ENCODE measurements at regions not wholly inside any gene's neighbourhood (a gene's known extent, or its start where the extent isn't known, plus 50 kb on each side); places are given as distances from the start of the nearest gene placed in this dataset.

DNA sequence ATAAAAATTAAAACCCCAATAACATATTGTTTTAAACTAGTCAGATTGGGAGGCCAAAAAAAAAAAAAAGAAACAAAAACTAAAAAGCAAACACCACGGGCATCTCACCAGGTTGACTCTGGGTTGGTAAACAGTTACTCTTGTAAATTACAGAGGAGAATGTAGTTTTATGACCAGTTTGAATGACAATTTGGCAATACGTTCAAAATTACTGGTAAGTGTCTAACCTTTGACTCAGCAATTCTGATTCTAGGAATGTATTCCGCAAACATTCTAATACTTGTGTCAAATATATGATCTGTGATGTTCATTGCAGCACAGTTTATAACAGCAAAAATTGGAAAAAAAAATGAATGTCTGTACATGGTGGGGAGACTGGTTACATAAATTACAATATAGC lies 1376.0 kb downstream of the TBC1D22A start:
- DNase-seq, result no peak

DNA sequence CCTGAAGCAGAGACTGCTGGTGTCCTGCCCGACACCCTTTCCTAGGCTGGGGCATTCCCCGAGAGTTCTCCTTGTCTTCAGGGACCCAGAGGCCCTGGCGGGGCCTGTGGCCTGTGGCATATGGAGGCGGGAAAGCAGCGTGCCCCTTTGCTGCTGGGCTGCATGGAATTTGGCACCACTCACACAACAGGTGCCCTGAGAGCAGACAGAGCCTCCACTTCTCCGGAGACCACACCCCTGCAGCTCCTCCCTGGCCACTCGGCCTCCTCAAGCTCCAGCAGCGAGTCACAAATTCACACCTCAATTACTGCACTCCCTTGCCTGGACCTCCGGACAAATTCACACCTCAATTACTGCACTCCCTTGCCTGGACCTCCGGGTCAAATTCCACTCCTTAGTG lies 1375.2 kb downstream of the TBC1D22A start:
- DNase-seq, result no peak

DNA sequence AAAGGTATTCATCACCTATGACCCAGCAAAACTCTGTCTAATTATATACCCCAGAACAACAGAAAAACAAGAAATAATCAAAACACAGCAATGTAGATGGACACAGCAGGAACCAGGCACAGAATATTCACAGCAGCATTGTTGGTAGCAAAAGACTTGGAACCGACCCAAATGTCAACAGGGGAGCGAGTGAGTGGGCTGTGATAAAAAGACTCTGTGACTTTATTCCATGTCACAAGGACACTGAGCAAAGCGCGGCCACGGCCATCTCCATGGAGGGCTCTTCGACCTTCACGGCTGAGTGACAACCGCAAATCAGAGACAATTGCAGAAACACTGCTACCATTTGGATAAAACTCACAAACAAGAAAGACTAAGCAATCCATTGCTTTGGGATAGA lies 1373.1 kb downstream of the TBC1D22A start:
- no peak for DNase-seq

DNA sequence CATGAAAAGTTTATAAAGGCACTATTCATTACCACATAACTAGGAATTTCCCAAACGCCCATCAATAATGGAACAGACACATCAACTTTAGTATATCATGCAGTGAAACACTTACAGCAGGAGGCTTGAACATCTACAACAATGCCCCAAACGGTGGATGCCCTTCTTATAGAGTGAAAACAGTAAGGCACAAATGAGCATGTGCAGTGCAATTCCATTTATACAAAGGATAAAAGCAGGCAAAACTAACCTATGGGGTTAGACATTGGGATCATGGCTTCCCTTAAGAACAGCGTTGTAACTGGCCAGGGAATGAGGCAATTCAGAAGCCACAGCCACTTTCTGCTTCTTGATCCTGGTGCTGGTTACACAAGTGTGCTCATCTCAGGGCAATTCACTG lies 1363.0 kb downstream of the TBC1D22A start:
- no peak for DNase-seq

DNA sequence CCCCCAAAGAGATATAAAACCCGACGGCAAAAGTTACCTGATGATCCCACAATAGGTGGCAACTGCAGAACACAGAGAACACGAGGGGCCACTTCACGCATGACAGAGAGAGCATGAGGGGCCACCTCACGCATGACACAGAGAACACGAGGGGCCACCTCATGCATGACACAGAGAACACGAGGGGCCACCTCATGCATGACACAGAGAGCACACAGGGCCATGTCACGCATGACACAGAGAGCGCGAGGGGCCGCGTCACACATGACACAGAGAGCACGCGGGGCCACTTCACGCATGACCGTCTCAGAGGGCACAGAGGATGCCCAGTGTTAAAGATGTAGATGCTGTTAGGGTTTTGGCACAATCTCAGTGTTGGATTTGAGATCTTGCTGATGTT lies 1359.5 kb downstream of the TBC1D22A start:
- no peak for DNase-seq

DNA sequence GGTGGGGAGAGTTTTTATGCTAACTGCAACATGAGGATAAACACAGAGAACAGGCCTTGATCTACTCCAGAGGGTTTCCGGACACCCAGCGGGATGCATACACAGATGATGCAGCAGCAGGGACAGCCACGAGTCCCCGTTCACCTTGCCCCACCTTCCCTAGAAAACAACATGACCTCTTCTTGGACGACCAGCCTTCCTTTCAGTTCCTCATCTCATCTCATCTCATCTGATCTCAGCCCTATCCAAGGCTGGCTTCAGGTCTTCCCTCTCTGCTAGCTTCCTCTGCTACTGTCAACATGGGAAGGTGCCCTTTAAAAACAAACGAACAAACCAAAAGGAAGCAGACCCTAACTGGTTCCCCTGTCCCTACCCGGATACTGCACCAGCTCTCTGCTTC lies 1356.2 kb downstream of the TBC1D22A start:
- DNase-seq, result no peak

DNA sequence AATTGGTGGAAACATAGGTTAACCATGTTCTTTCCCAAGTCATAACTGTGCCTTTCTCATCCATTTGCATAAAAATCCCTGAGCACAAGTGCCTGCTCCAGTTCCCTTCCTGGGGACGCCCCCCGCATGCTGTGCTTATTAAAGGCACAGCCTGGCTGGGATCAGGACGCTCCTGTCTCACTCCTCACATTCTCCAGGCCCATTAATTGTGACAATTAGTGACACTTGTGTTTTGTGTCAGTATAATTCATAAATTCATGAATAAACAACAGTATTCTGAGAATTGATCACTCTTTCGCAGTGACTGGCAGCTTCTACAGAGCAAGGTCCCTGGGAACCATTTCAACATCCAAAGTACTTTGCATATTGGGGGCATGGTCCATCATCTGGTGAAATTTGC lies 1354.4 kb downstream of the TBC1D22A start:
- DNase-seq, result no peak

DNA sequence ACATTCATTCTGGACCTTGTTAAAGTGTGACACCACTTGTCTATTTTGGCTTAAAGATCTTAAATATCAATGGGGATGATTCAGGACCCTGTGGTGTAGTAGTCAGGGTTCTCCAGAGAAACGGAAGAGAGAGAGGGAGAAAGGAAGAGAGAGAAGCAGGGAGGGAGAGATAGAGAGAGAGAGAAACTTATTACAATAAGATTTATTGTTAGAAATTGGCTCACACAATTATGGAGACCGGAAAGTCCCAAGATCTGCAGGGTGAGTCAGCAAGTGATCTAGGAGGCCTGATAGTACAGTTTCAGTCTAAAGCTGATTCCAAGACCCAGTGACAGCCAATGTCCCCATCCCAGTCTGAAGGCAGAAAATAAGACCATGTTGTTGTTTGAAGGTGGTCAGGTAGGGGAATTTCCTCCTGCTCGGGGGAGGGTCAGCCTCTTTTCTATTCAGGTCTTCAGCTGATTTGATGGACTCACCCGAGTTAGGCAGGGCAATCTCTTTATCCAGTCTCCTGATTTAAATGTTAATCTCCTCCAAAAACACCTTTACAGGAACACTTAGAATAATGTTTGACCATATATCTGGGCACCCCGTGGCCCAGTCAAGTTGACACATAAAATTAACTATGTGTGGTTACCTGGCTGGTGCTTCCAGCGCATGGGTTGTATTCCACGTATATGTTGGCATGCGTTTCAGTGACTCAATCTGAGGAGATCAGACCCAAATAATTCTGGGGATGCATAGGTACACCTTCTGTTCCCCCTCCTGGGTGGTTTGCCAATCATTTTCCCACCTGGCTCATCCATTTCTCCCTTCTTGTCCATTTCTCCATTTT lies 1350.5 kb downstream of the TBC1D22A start:
- DNase-seq, result no peak

DNA sequence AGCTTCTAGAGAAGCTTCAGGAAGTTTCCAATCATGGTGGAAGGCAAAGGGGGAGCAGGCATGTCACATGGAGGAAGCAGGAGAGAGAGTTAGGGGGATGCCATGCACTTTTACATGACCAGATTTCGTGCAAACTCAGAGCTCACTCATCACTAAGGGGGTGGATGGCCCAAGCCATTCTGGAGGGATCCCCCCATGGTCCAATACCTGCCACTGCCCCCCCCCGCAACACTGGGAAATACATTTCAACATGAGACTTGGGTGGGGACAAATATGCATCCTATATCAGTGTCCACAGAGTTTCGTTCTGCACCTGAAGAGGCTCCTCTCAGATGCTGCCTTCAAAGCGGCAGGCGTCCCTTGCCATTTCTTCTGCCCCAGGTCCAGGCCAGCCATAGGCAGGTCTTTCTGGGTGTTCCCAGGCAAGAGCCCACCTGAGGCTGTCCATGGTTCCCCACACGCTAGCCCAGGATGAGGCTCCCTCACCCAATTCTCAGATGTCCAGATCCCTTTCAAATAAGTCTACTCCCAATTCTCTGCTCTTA lies 1344.3 kb downstream of the TBC1D22A start:
- no peak for DNase-seq

DNA sequence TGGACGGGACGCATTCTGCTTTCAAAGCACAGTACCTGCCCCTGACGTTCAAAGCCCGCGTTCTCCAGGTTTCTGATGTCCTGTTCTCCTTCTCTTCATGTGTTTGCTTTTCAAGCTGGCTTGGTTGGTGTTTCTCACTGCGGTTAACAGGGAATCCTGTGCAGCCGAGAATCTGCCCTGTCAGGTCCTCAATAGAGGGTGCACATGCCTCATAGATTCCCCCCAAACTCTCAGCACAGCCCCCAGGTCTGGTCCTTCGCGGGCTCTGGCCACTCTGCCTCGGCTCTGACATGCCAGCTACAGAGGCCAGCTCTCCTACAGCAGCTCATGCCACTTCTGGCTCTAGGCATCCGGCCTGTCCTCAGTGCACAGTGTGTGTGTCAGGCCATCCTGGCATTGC lies 1343.8 kb downstream of the TBC1D22A start:
- no peak for DNase-seq

DNA sequence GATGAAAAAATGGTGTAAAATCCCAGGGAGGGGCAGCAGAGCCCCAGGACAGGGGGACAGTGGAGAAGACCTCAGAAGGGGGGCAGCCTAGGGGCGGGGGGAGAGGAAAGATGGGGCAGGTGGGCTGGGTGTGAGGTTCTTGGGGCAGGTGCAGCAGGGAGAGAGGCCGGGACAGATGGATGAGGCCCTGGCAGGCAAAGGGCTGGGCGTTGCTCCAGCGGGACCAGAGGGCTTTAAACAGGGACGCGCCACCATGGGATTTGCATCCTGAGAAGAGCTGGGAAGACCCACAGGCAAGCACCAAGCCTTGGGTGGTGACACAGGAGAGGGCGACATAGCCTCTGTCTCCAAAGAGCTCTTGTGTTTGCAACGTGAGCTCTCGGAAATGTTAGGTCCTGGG lies 1342.8 kb downstream of the TBC1D22A start:
- DNase-seq, result no peak

DNA sequence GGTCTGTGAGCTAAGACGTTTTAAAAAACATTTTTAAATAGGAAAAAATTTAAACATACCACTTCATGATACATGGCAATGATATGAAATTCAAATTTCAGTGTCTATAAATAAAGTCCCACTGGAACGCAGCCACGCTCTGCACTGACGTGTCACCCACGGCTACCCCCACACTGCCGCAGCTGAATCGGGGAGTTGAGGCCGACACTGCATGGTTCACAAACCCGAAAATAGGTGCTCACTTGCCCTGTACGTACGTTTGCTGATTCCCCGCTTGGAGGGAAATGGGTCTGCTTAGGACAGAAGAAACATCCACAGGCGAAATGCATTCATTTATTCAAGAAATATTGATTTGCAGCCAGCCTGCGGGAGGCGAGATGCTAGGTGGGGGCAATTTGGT lies 1342.3 kb downstream of the TBC1D22A start:
- DNase-seq, result no peak

DNA sequence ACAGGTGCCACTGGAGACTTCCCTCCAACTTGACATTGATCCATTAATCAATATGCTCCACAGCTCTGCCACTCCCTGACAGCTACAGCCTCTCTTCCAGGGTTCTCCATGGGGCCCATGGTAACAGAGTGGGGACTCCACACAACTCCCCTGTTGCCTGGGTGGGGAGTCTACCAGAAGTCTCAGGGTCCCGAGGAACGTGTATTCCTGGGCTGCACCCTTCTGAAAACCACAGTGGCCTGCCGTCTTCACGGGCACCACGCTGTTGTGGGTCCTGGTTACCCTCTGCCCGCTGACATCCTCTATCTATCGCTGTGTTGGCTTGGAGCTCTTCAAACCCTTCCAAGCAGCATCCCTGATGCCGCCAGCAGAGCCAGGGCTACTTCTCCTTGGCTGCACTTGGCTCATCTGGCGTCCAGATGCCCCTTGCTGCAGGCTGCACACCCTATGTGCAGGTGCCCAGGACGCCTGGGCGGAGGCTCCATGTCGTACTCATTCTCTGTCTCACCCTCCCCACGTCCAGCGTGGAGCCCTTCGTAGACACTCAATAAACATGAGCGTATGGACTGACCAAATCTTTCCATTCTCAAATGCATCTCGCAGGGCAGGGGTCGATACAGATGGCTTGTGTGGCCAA lies 1341.8 kb downstream of the TBC1D22A start:
- DNase-seq, result no peak

DNA sequence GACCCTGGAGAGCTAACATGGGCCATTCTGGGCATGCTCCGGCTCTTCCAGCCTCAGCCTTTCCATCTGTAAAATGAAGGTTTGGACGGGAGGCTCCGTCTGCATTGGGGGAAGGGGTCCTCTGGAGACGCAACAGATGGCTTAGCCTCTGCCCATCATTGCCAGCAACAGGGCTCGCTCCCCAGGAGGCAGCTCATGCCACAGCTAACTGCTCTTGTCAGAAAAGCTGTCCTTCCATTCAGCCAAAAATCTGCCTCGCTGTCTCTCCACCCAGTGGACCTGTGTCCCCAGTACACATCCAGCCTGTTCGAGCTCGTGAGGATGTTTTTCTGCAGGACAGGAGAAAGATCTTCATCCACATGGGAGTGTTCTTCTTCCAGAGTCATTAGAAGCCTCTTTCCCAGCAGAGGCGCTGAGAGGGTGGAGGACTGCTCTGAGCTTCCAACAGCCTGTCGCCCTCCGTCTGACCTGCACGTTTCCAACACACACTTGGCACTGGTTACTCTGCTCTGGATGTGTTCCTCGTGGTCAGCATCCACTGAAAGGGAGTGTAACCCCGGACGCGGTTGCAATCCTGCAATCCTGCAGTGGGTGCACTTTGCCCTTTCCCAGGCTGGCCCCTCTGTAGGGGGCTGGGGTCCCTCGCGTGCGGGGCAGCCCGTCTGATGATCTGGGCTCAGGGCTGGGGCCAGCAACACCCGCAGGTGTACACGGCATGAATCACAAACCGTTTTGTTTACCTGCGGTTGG lies 1340.9 kb downstream of the TBC1D22A start:
- DNase-seq, result no peak

DNA sequence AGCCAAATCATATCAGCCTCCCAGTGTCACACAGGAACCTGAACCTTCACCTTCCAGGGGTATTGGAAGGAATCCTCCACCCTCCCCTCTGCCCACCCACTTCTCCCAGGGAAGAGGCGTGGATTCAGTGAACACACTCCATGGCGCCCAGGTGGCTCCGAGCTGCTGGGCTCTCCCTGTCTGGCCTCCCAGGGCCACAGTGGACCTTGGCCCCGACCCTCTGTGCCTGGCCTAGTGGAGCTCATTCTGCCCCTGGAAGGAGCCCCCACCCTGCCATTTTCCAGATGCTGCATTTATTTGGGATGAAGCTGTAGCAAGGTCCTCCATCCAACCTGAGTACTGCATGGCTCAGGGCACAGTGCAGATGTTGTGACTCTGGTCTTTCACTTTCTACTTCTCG lies 1340.1 kb downstream of the TBC1D22A start:
- DNase-seq, result no peak

DNA sequence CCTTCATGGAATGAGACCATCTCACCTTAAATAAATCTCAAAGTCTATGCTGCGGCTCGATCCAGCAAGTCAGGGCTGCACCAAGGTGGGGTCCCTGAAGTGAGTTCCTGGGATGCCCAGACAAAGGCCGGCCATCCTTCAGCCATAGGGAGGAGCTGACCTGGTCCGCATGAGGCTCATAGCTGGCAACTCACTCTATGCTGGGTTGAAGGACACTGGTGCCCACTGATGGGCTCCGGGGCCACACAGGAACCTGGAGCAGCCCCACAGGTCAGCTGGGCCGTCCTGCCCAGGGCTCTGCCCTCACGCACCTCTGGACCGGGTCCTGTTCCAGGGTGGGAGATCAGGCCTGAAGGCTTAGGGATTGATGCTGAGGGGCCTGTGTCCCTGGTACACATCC lies 1339.3 kb downstream of the TBC1D22A start:
- DNase-seq, result no peak

DNA sequence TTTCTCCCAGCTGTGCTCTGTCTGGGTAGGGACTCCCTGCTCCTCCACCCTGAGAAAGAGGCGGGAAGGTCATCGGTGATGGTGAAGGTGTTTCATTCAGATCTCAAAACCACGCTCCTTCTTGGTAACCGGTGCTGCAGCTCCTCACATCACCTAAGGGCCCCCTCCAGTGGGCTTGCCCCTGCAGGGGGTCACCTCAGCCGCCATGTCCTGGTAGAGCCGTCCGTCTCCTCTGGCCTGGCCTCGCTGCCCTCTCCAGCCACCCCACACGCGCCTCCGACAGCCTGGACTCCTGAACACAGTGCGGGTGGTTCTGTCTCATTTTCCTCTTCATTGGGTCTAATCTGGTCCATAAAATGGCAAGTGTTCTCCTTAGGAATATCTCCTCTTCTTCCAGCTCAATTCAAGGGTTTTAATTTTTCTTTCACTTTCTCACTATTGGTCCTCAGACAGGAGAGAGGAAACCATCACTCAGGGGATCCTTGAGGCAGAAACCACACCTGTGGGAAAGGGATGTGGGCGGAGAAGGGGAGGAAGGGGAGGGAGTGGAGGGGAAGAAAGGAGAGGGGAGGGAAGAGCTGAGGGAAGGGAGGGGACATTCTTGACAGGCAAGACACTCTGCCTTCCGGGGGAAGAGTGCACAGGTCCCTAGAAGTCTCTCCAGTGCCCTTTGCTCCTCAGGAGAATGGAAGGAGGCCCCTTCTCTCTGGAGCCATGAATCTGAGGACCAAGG lies 1338.4 kb downstream of the TBC1D22A start:
- no peak for DNase-seq

DNA sequence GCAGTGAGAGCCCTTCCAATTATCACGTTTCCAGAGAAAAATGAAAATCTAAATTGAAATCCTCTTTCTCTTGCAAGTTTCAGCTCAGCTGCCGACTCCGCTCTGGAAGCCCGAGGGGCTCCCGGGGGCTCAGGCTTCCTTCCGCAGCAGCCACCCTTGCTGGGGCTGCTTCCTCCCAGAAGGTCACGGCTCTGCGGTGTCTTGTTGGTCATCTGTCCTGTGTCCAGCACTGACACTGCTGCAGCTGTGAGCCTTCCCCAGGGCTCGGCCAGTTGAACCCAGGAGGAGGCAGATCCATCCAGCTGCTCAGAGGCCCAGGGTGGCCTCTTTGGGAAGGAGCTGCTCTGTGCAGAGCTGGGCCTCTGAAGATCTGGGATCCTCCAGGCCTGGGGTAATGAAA lies 1337.2 kb downstream of the TBC1D22A start:
- DNase-seq, result no peak

DNA sequence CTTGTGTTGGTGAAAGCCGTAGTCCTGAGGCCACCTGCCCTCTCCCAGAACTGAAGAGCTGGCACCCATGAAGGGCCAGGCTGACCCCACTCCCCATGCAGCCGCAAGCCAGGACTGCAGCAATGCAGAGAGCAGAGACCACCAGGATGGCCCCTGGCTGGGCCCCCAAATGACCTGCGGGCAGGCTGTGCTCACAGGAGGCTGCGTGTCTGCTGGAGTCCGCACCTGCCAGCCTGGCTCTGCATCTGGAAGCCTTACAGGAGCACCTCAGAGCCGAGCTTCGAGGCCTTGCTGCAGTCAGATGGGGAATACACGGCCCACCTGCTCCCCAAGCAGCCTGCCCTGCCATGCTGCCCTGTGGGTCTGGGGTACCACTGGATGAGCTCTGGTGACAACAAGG lies 1336.8 kb downstream of the TBC1D22A start:
- DNase-seq, result no peak

DNA sequence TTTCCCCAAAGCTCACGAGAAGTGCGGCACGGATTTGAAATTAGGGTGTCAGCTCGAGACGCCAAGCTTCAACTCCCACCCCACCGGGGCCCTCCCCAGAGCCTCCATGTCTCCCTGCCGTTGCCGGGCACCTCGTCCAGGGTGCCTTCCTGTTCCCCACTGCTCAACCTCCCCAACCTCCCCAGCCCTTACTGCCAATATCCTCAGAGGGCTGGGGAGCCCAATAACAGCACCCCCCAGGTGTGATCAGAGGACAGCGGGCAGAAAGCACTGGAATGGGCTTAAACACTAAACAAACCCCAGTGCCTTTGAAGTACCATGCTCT lies 1336.4 kb downstream of the TBC1D22A start:
- no peak for DNase-seq

DNA sequence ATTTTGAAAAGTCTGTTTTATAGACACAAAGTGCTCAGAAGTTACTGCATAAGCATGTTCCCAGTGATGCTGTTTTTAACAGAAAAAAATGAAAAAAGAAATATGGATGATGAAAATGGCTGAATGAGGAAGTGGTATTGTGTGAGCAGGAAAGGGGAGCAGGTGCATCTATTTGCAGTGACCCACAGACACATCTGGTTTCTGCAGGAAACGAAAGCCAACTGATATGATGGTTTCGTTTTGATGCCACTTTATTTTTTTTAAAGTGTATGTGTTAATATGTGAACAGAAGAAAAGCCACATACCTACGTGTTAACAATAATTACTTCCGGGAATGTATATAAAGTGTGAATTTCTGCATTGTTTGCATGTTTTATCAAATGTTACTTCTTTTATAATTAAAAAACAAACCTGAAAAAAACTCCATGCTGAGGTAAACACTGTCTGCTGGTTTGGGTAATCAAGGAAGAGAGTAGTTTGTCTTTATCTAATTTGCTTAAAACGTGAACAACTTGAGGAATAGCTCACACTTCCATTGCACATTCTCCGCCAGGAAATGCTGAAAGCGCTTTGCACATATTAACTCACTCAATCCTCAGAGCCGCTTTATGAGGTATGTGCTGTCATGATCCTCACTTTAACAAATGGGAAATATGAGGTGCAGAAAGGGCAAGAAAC lies 1335.9 kb downstream of the TBC1D22A start:
- peak; percentile 60 to 64 for DNase-seq

DNA sequence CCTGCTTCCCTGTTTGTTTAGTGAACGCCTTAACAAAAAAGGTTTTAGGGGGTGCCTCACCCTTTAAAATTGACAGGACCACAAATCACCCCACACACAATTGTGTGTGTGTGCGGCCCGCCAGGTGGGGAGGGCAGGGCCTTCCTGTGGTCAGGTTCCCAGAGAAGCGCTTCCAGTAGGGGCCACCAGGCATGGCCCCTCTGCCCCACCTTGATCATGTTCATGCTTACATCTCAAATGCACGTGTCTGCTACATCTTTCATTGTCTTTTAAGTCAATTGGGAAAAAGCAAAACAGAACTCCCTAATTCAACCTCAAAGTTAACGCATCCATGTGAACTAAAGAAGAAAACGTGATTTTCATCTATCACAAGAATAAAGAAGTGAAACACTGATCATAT lies 1335.3 kb downstream of the TBC1D22A start:
- no peak for DNase-seq

All from CD4-positive, alpha-beta T cell treated with Interleukin-1 beta for 1 hour (primary cell).